Suprapubic skin (tissue), 4 donors: ENCODE measurements at regions not wholly inside any gene's neighbourhood (a gene's known extent, or its start where the extent isn't known, plus 50 kb on each side); places are given as distances from the start of the nearest gene placed in this dataset.

Experiments
- DNase-seq, 2 donors: peaks; one replicate each; pipeline ENCODE4 v3.0.0-alpha.2; 2019; ENCODE audit warnings: low spot score in 2 of 2
- H3K27ac ChIP-seq: fragments of 200-600 bp; sonication (generic); one replicate; pipeline ENCODE4 v1.5.1; 2019
- H3K27me3 ChIP-seq: fragments of 200-600 bp; sonication (generic); one replicate; pipeline ENCODE4 v1.5.1; 2019
- H3K36me3 ChIP-seq: fragments of 200-600 bp; sonication (generic); one replicate; pipeline ENCODE4 v1.5.1; 2019
- H3K4me1 ChIP-seq: fragments of 200-600 bp; sonication (generic); one replicate; pipeline ENCODE4 v1.5.1; 2019
- H3K4me3 ChIP-seq: fragments of 200-600 bp; sonication (generic); one replicate; pipeline ENCODE4 v1.5.1; 2019; ENCODE audit warnings: mild to moderate bottlenecking
- H3K9me3 ChIP-seq: fragments of 200-600 bp; sonication (generic); one replicate; pipeline ENCODE4 v1.5.1; 2019
- CTCF ChIP-seq, 2 donors: fragments of 200-600 bp in 1 of 2; fragments of 450-650 bp in 1 of 2; sonication (generic) in 1 of 2; IDR thresholded peaks; one replicate each; pipeline ENCODE4 v1.5.1; 2016 to 2019; ENCODE audit warnings: antibody characterized with exemption in 2 of 2, mild to moderate bottlenecking in 1 of 2, moderate library complexity in 1 of 2
- EP300 ChIP-seq: sonication (generic); formaldehyde crosslinking; IDR thresholded peaks from one replicate; pipeline ENCODE4 v1.6.1; 2017; ENCODE audit warnings: antibody characterized with exemption
- POLR2A ChIP-seq, 2 donors: fragments of 450-650 bp; IDR thresholded peaks; one replicate each; pipeline ENCODE4 v1.6.1; 2017; ENCODE audit warnings: antibody characterized with exemption in 2 of 2, mild to moderate bottlenecking in 2 of 2, moderate library complexity in 2 of 2
- POLR2AphosphoS5 ChIP-seq, 3 donors: sonication (generic); formaldehyde crosslinking; IDR thresholded peaks; one replicate each; pipeline ENCODE4 v1.6.1; 2017; ENCODE audit warnings: antibody characterized with exemption in 3 of 3
- WGBS: methylation state at CpG from one replicate; pipeline ENCODE4 v1.1.5; 2018; 5-methylcytosine and 5-hydroxymethylcytosine counted together

GRCh38 chr15:81511138-81511537 is 137.1 kb upstream of the TMC3 start:
- no peaks in the 10 kb centered on the region for H3K36me3 ChIP-seq
- no peaks in the 10 kb centered on the region for H3K27me3 ChIP-seq
- DNase-seq: no peak
- H3K4me3 ChIP-seq: no peak overlapping the region
- no peak for TF ChIP-seq POLR2A (IDR thresholded peaks at IDR 0.05)
- TF ChIP-seq EP300: no peak
- no peak for TF ChIP-seq CTCF (IDR thresholded peaks at IDR 0.05)
- TF ChIP-seq POLR2AphosphoS5 (IDR thresholded peaks at IDR 0.05): no peak
- no peaks in the 10 kb centered on the region for H3K4me1 ChIP-seq
- WGBS: 33% methylated on average over 3 of the region's 3 CpGs
- H3K27ac ChIP-seq: no peak overlapping the region
- H3K9me3 ChIP-seq: no peaks in the 10 kb centered on the region

- H3K27me3 ChIP-seq: no peaks in the 10 kb centered on the region
- no peak overlapping the region for H3K4me3 ChIP-seq
- no peak for TF ChIP-seq CTCF (IDR thresholded peaks at IDR 0.05)
- no peak for TF ChIP-seq POLR2AphosphoS5 (IDR thresholded peaks at IDR 0.05)
- no peak for TF ChIP-seq EP300
- TF ChIP-seq POLR2A (IDR thresholded peaks at IDR 0.05): no peak
- H3K9me3 ChIP-seq: no peaks in the 10 kb centered on the region
- H3K4me1 ChIP-seq: no peaks in the 10 kb centered on the region
- H3K36me3 ChIP-seq: no peaks in the 10 kb centered on the region
- WGBS: 85% methylated on average over 3 of the region's 3 CpGs
- no peak overlapping the region for H3K27ac ChIP-seq
- no peak for DNase-seq
Observed at GRCh38 chr15:81507831-81508230, 133.8 kb upstream of the TMC3 start.

- H3K9me3 ChIP-seq: no peaks in the 10 kb centered on the region
- H3K36me3 ChIP-seq: no peaks in the 10 kb centered on the region
- H3K4me1 ChIP-seq: no peaks in the 10 kb centered on the region
- TF ChIP-seq CTCF (IDR thresholded peaks at IDR 0.05): no peak
- TF ChIP-seq EP300: no peak
- TF ChIP-seq POLR2AphosphoS5 (IDR thresholded peaks at IDR 0.05): no peak
- TF ChIP-seq POLR2A (IDR thresholded peaks at IDR 0.05): no peak
- no peaks in the 10 kb centered on the region for H3K27me3 ChIP-seq
- no peak overlapping the region for H3K27ac ChIP-seq
- H3K4me3 ChIP-seq: no peak overlapping the region
- DNase-seq: no peak
- 96% methylated on average over 1 of the region's 1 CpG for WGBS
Observed at GRCh38 chr15:81506936-81507335, 132.9 kb upstream of the TMC3 start.

GRCh38 chr15:81506071-81506470 is 132.1 kb upstream of the TMC3 start:
- H3K4me1 ChIP-seq: no peaks in the 10 kb centered on the region
- whole genome bisulfite sequencing: 80% methylated on average over 2 of the region's 2 CpGs
- DNase-seq: no peak
- no peak for TF ChIP-seq EP300
- no peak for TF ChIP-seq CTCF (IDR thresholded peaks at IDR 0.05)
- TF ChIP-seq POLR2AphosphoS5 (IDR thresholded peaks at IDR 0.05): no peak
- no peak for TF ChIP-seq POLR2A (IDR thresholded peaks at IDR 0.05)
- no peaks in the 10 kb centered on the region for H3K36me3 ChIP-seq
- H3K27me3 ChIP-seq: no peaks in the 10 kb centered on the region
- H3K9me3 ChIP-seq: no peaks in the 10 kb centered on the region
- H3K4me3 ChIP-seq: no peak overlapping the region
- no peak overlapping the region for H3K27ac ChIP-seq

GRCh38 chr15:81504170-81504905 is 130.3 kb upstream of the TMC3 start:
- Histone ChIP-seq H3K4me3 (no peak overlapping the region), H3K9me3 (no peaks in the 10 kb centered on the region), H3K27ac (no peak overlapping the region), H3K27me3 (peaks cover 3% of the 10 kb centered on the region), H3K36me3 (no peaks in the 10 kb centered on the region), H3K4me1 (no peaks in the 10 kb centered on the region)
- WGBS: 39% methylated on average over 4 of the region's 4 CpGs
- no peak for DNase-seq
- no peak for TF ChIP-seq CTCF (IDR thresholded peaks at IDR 0.05)
- TF ChIP-seq EP300: no peak
- TF ChIP-seq POLR2AphosphoS5 (IDR thresholded peaks at IDR 0.05): no peak
- TF ChIP-seq POLR2A (IDR thresholded peaks at IDR 0.05): no peak
